DND-41 (cell line): ENCODE measurements at regions not wholly inside any gene's neighbourhood (a gene's known extent, or its start where the extent isn't known, plus 50 kb on each side); places are given as distances from the start of the nearest gene placed in this dataset.

Experiments
- ATAC-seq: fragments of 200-7000 bp; cut with Tn5 transposase; 3 replicates; pipeline ENCODE4 v1.9.1; 2021; ENCODE audit warnings: low read depth; ENCODE audit not compliant: insufficient read depth
- DNase-seq: peaks from one replicate; pipeline ENCODE4 v3.0.0-alpha.2; 2020
- H2AFZ ChIP-seq: 2 replicates; pipeline ENCODE4 v1.6.0; 2012; ENCODE audit warnings: low read depth, low read length
- H3K27ac ChIP-seq: 2 replicates; pipeline ENCODE4 v1.5.1; 2012; ENCODE audit warnings: low read length, inconsistent platforms
- H3K27me3 ChIP-seq: fragments of 200-600 bp; sonication (generic); 2 replicates; pipeline ENCODE4 v1.6.0; 2012; ENCODE audit warnings: low read length, mild to moderate bottlenecking, inconsistent platforms; ENCODE audit not compliant: insufficient read depth, poor library complexity
- H3K36me3 ChIP-seq: 2 replicates; pipeline ENCODE4 v1.5.1; 2012; ENCODE audit warnings: low read length, inconsistent platforms; ENCODE audit not compliant: insufficient read depth
- H3K4me1 ChIP-seq: 2 replicates; pipeline ENCODE4 v1.5.1; 2012; ENCODE audit warnings: mild to moderate bottlenecking, low read length; ENCODE audit not compliant: insufficient read depth
- H3K4me2 ChIP-seq: 2 replicates; pipeline ENCODE4 v1.6.0; 2012; ENCODE audit warnings: mild to moderate bottlenecking, moderate library complexity, low read length, inconsistent platforms; ENCODE audit not compliant: insufficient read depth
- H3K4me3 ChIP-seq, 2 experiments: fragments of 200-600 bp in 1 of 2; shearing (Covaris generic) in 1 of 2; 2 replicates each; pipeline ENCODE4 v1.5.1; 2012 to 2016; ENCODE audit warnings: inconsistent platforms in 2 of 2, low read length in 2 of 2, mild to moderate bottlenecking in 2 of 2, low read depth in 1 of 2, moderate library complexity in 1 of 2
- H3K79me2 ChIP-seq: 2 replicates; pipeline ENCODE4 v1.6.0; 2012; ENCODE audit warnings: low read length, inconsistent platforms; ENCODE audit not compliant: insufficient read depth
- H3K9ac ChIP-seq: 2 replicates; pipeline ENCODE4 v1.6.0; 2012; ENCODE audit warnings: low read depth, mild to moderate bottlenecking, inconsistent platforms, low read length, moderate library complexity
- H3K9me3 ChIP-seq: 2 replicates; pipeline ENCODE4 v1.5.1; 2012; ENCODE audit warnings: low read length, moderate library complexity, mild to moderate bottlenecking, inconsistent platforms; ENCODE audit not compliant: insufficient read depth, severe bottlenecking
- H4K20me1 ChIP-seq: 2 replicates; pipeline ENCODE4 v1.6.0; 2012; ENCODE audit warnings: low read length; ENCODE audit not compliant: insufficient read depth
- CTCF ChIP-seq: IDR thresholded peaks from 2 replicates; pipeline ENCODE4 v1.5.1; 2012; ENCODE audit warnings: borderline replicate concordance, low read length, moderate library complexity, mild to moderate bottlenecking; ENCODE audit not compliant: poor library complexity, severe bottlenecking; ENCODE audit errors: extremely low read depth
- EZH2 ChIP-seq: IDR thresholded peaks from 3 replicates; pipeline ENCODE4 v1.6.1; 2012; ENCODE audit warnings: borderline replicate concordance, low read depth, mild to moderate bottlenecking, moderate library complexity, low read length, inconsistent platforms; ENCODE audit not compliant: severe bottlenecking

DNA sequence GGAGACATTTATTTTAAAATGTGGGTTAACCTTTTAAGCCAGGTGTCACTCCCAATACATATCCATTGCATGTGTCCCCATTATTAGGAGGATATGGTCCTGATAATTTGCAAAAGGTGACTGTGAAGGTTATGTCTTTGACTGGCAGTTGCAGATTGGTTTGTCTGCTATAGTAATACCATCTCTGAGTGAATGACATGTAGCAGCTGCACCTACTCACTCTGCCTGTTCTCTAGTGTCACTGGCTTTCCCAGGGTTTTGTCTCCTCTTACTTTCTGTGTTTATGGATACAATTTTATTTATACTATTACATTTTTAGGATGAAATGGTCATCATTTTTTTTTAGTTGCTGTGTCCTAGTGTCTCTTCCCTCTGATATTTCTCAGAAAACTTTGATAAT lies 393.2 kb downstream of the C3orf38 start:
- no peaks in the 10 kb centered on the region for H3K36me3 ChIP-seq
- no peaks in the 10 kb centered on the region for H3K79me2 ChIP-seq
- no peaks in the 10 kb centered on the region for H3K4me1 ChIP-seq
- no peak overlapping the region for H3K9ac ChIP-seq
- H3K9me3 ChIP-seq = no peaks in the 10 kb centered on the region
- H3K4me3 ChIP-seq = no peak overlapping the region
- ATAC-seq = no peak
- H4K20me1 ChIP-seq = no peaks in the 10 kb centered on the region
- no peak overlapping the region for H3K4me2 ChIP-seq
- H2AFZ ChIP-seq = no peak overlapping the region
- H3K27ac ChIP-seq = no peak overlapping the region
- TF ChIP-seq EZH2 (no peak), CTCF (no peak)
- DNase-seq = no peak
- H3K27me3 ChIP-seq = no peaks in the 10 kb centered on the region

- no peaks in the 10 kb centered on the region for H3K9me3 ChIP-seq
- no peaks in the 10 kb centered on the region for H4K20me1 ChIP-seq
These were observed 422.7 kb downstream of the C3orf38 start for GRCh38 chr3:88572450-88572849.

GRCh38 chr3:88573472-88573871 lies 423.7 kb downstream of the C3orf38 start:
- no peak for DNase-seq
- Histone ChIP-seq H2AFZ (no peak overlapping the region), H3K9me3 (no peaks in the 10 kb centered on the region), H3K4me1 (no peaks in the 10 kb centered on the region), H3K9ac (no peak overlapping the region), H3K4me3 (no peak overlapping the region), H3K27me3 (no peaks in the 10 kb centered on the region), H3K27ac (no peak overlapping the region), H4K20me1 (no peaks in the 10 kb centered on the region), H3K4me2 (no peak overlapping the region), H3K36me3 (no peaks in the 10 kb centered on the region), H3K79me2 (no peaks in the 10 kb centered on the region)
- no peak for ATAC-seq
- TF ChIP-seq CTCF (no peak), EZH2 (no peak)

More at GRCh38 chr3:88572450-88572849, 422.7 kb downstream of the C3orf38 start:
- Histone ChIP-seq H3K79me2 (no peaks in the 10 kb centered on the region), H3K36me3 (no peaks in the 10 kb centered on the region), H3K4me1 (no peaks in the 10 kb centered on the region), H3K4me3 (no peak overlapping the region), H3K27me3 (no peaks in the 10 kb centered on the region), H2AFZ (no peak overlapping the region), H3K4me2 (no peak overlapping the region), H3K9ac (no peak overlapping the region), H3K27ac (no peak overlapping the region)
- TF ChIP-seq EZH2 = no peak
- no peak for TF ChIP-seq CTCF
- DNase-seq (no peak), ATAC-seq (no peak)

DNA sequence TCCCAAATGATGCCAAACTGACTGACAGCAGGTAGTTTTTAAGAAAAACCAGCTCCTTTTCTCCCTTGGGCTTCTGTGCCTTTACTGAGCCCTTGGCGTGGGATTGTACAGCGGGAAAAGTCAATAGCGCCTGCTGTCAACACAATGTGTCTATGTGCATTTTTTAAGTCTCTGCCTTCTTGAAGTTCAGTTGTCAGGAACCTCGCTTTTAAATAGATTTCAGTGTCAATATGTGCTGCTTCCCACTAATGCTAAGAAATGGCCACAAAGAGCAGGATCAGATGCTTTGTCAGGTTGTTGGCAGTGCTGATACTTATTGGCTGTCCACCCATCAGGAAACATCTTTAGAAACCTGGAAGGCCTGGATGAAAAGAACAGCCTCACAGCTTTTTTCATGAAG lies 424.4 kb downstream of the C3orf38 start:
- no peak overlapping the region for H2AFZ ChIP-seq
- H3K36me3 ChIP-seq = no peaks in the 10 kb centered on the region
- H3K4me3 ChIP-seq = no peak overlapping the region
- H3K79me2 ChIP-seq = no peaks in the 10 kb centered on the region
- no peaks in the 10 kb centered on the region for H3K27me3 ChIP-seq
- no peak overlapping the region for H3K4me2 ChIP-seq
- TF ChIP-seq EZH2 (no peak), CTCF (no peak)
- H3K9ac ChIP-seq = no peak overlapping the region
- no peaks in the 10 kb centered on the region for H3K4me1 ChIP-seq
- DNase-seq = no peak
- no peak overlapping the region for H3K27ac ChIP-seq
- no peaks in the 10 kb centered on the region for H4K20me1 ChIP-seq
- no peak for ATAC-seq
- H3K9me3 ChIP-seq = no peaks in the 10 kb centered on the region
